ENCODE measurements at regions not wholly inside any gene's neighbourhood (a gene's known extent, or its start where the extent isn't known, plus 50 kb on each side); places are given as distances from the start of the nearest gene placed in this dataset.
A peak's percentile ranks its signal among the peaks of the same experiment; 100 is the strongest.

- no peaks in the 10 kb centered on the region for H3K9me2 ChIP-seq (ENCODE audit: insufficient read depth)
- H4K20me1 ChIP-seq (ENCODE audit: insufficient read depth): no peaks in the 10 kb centered on the region
- 6 to 10% methylated on average over 3 of the region's 3 CpGs for WGBS, 2 experiments (ENCODE audit: low coverage in 1 of 2, low lambda C conversion rate in 2 of 2, missing lambda C conversion rate in 2 of 2)
- no peaks in the 10 kb centered on the region for H3K79me2 ChIP-seq (ENCODE audit: insufficient read depth)
- H3K4me3 ChIP-seq: no peak overlapping the region
- H3K27me3 ChIP-seq (replicated peaks; ENCODE audit: insufficient read depth): no peaks in the 10 kb centered on the region
- no peak overlapping the region for H2AFZ ChIP-seq
- in situ Hi-C loops (cut with MboI): no loop called here
- no peak overlapping the region for H3K9ac ChIP-seq
- no peak overlapping the region for H3K27ac ChIP-seq
- no peak for TF ChIP-seq EZH2 (IDR thresholded peaks at IDR 0.05; ENCODE audit: insufficient read depth, poor library complexity, severe bottlenecking)
- no peak for TF ChIP-seq EZH2phosphoT487 (IDR thresholded peaks at IDR 0.05; ENCODE audit: insufficient read depth, low read depth)
- no peaks in the 10 kb centered on the region for H3F3A ChIP-seq (ENCODE audit: insufficient read depth)
- DNase-seq: peak; percentile 26
- H3K4me2 ChIP-seq (ENCODE audit: unreplicated experiment): no peak overlapping the region
- H3K4me1 ChIP-seq (ENCODE audit: insufficient read depth): no peaks in the 10 kb centered on the region
- H3K9me3 ChIP-seq (ENCODE audit: low read depth): no peaks in the 10 kb centered on the region
- no peaks in the 10 kb centered on the region for H3K36me3 ChIP-seq (ENCODE audit: low read depth)
Measured at GRCh38 chr5:130964231-130965202, 200.5 kb downstream of the HINT1 start.

GRCh38 chr5:130963798-130964197 lies 201.3 kb downstream of the HINT1 start:
- H3K4me2 ChIP-seq (ENCODE audit: unreplicated experiment): no peak overlapping the region
- 8 to 9% methylated on average over 1 of the region's 1 CpG for WGBS, 2 experiments (ENCODE audit: low coverage in 1 of 2, low lambda C conversion rate in 2 of 2, missing lambda C conversion rate in 2 of 2)

GRCh38 chr5:130957151-130957550 lies 207.9 kb downstream of the HINT1 start:
- Histone ChIP-seq H4K20me1 (ENCODE audit: insufficient read depth) (no peaks in the 10 kb centered on the region), H3K4me2 (ENCODE audit: unreplicated experiment) (no peak overlapping the region), H3K79me2 (ENCODE audit: insufficient read depth) (no peaks in the 10 kb centered on the region), H3K9me3 (ENCODE audit: low read depth) (no peaks in the 10 kb centered on the region), H3K27me3 (replicated peaks; ENCODE audit: insufficient read depth) (no peaks in the 10 kb centered on the region), H3K4me1 (ENCODE audit: insufficient read depth) (no peaks in the 10 kb centered on the region), H3K9ac (no peak overlapping the region), H3K4me3 (no peak overlapping the region), H3F3A (ENCODE audit: insufficient read depth) (no peaks in the 10 kb centered on the region), H3K27ac (no peak overlapping the region), H3K36me3 (ENCODE audit: low read depth) (no peaks in the 10 kb centered on the region), H3K9me2 (ENCODE audit: insufficient read depth) (no peaks in the 10 kb centered on the region), H2AFZ (no peak overlapping the region)
- 5 to 13% methylated on average over 1 of the region's 1 CpG for WGBS, 2 experiments (ENCODE audit: low coverage in 1 of 2, low lambda C conversion rate in 2 of 2, missing lambda C conversion rate in 2 of 2)
- in situ Hi-C loops (cut with MboI): no loop called here
- DNase-seq: no peak
- TF ChIP-seq EZH2 (IDR thresholded peaks at IDR 0.05; ENCODE audit: insufficient read depth, poor library complexity, severe bottlenecking) (no peak), EZH2phosphoT487 (IDR thresholded peaks at IDR 0.05; ENCODE audit: insufficient read depth, low read depth) (no peak)

More at GRCh38 chr5:130963798-130964197, 201.3 kb downstream of the HINT1 start:
- H4K20me1 ChIP-seq (ENCODE audit: insufficient read depth): no peaks in the 10 kb centered on the region
- no peaks in the 10 kb centered on the region for H3K79me2 ChIP-seq (ENCODE audit: insufficient read depth)
- no peaks in the 10 kb centered on the region for H3K27me3 ChIP-seq (replicated peaks; ENCODE audit: insufficient read depth)
- no peak for DNase-seq
- in situ Hi-C loops (cut with MboI): no loop called here
- TF ChIP-seq EZH2phosphoT487 (IDR thresholded peaks at IDR 0.05; ENCODE audit: insufficient read depth, low read depth) (no peak), EZH2 (IDR thresholded peaks at IDR 0.05; ENCODE audit: insufficient read depth, poor library complexity, severe bottlenecking) (no peak)
- H3K4me3 ChIP-seq: no peak overlapping the region
- H2AFZ ChIP-seq: no peak overlapping the region
- H3K4me1 ChIP-seq (ENCODE audit: insufficient read depth): no peaks in the 10 kb centered on the region
- no peak overlapping the region for H3K9ac ChIP-seq
- H3K36me3 ChIP-seq (ENCODE audit: low read depth): no peaks in the 10 kb centered on the region
- H3K27ac ChIP-seq: no peak overlapping the region
- no peaks in the 10 kb centered on the region for H3F3A ChIP-seq (ENCODE audit: insufficient read depth)
- no peaks in the 10 kb centered on the region for H3K9me2 ChIP-seq (ENCODE audit: insufficient read depth)
- no peaks in the 10 kb centered on the region for H3K9me3 ChIP-seq (ENCODE audit: low read depth)

- Histone ChIP-seq H3K27me3 (replicated peaks; ENCODE audit: insufficient read depth) (no peaks in the 10 kb centered on the region), H3K27ac (no peak overlapping the region), H3K79me2 (ENCODE audit: insufficient read depth) (no peaks in the 10 kb centered on the region), H2AFZ (no peak overlapping the region), H3K36me3 (ENCODE audit: low read depth) (no peaks in the 10 kb centered on the region), H3K4me2 (ENCODE audit: unreplicated experiment) (no peak overlapping the region), H3K4me1 (ENCODE audit: insufficient read depth) (no peaks in the 10 kb centered on the region), H3K9ac (no peak overlapping the region), H4K20me1 (ENCODE audit: insufficient read depth) (no peaks in the 10 kb centered on the region), H3K4me3 (no peak overlapping the region), H3K9me3 (ENCODE audit: low read depth) (no peaks in the 10 kb centered on the region), H3K9me2 (ENCODE audit: insufficient read depth) (no peaks in the 10 kb centered on the region), H3F3A (ENCODE audit: insufficient read depth) (no peaks in the 10 kb centered on the region)
- TF ChIP-seq EZH2 (IDR thresholded peaks at IDR 0.05; ENCODE audit: insufficient read depth, poor library complexity, severe bottlenecking) (no peak), EZH2phosphoT487 (IDR thresholded peaks at IDR 0.05; ENCODE audit: insufficient read depth, low read depth) (no peak)
- in situ Hi-C loops (cut with MboI): no loop called here
- no peak for DNase-seq
Measured at GRCh38 chr5:130955041-130955440, 210.0 kb downstream of the HINT1 start.

Data from GM23248 (cell line).